H1 (cell line): ENCODE measurements at regions not wholly inside any gene's neighbourhood (a gene's known extent, or its start where the extent isn't known, plus 50 kb on each side); places are given as distances from the start of the nearest gene placed in this dataset.

Experiments used
- CTCF ChIA-PET: fragments of 300-600 bp; sonication (Branson Sonifier 250); formaldehyde crosslinking; loops from one replicate; lab custom pipeline; 2021; ENCODE audit not compliant: partially characterized antibody; lab: Charles Lee
- POLR2A ChIA-PET: fragments of 300-600 bp; sonication (Branson Sonifier 250); formaldehyde crosslinking; loops from one replicate; lab custom pipeline; 2021; ENCODE audit warnings: inconsistent platforms; ENCODE audit not compliant: partially characterized antibody; lab: Charles Lee
- DNase-seq, 2 experiments: peaks; one replicate each; pipeline versions ENCODE4 v3.0.0 to v3.0.0-alpha.2; 2010 to 2022; ENCODE audit warnings: low spot score in 2 of 2, low read depth in 1 of 2, mixed read lengths in 1 of 2
- FAIRE-seq: peaks from 2 replicates; lab custom pipeline; 2011; peaks lifted over from hg19 to GRCh38; lab: Jason Lieb, UNC
- H2AFZ ChIP-seq: 2 replicates; pipeline ENCODE4 v1.8.1; 2012; ENCODE audit warnings: low read length, inconsistent platforms
- H2AK5ac ChIP-seq: 2 replicates; pipeline ENCODE4 v1.6.1; 2013; ENCODE audit warnings: low read depth, low read length
- H2BK120ac ChIP-seq: replicated peaks from 2 replicates; pipeline ENCODE3; 2013; ENCODE audit warnings: low read depth, low read length, inconsistent platforms
- H2BK12ac ChIP-seq: 2 replicates; pipeline ENCODE4 v1.6.1; 2013; ENCODE audit warnings: low read depth, low read length
- H2BK15ac ChIP-seq: 2 replicates; pipeline ENCODE4 v1.6.1; 2013; ENCODE audit warnings: low read length
- H2BK20ac ChIP-seq: 2 replicates; pipeline ENCODE4 v1.6.1; 2013; ENCODE audit warnings: low read length
- H2BK5ac ChIP-seq: 2 replicates; pipeline ENCODE4 v1.6.1; 2013; ENCODE audit warnings: low read depth, low read length
- H3K14ac ChIP-seq: 2 replicates; pipeline ENCODE4 v1.6.1; 2013; ENCODE audit warnings: inconsistent platforms; ENCODE audit not compliant: insufficient read length
- H3K18ac ChIP-seq: 2 replicates; pipeline ENCODE4 v1.6.1; 2013; ENCODE audit warnings: low read length; ENCODE audit errors: extremely low read depth
- H3K23ac ChIP-seq: 2 replicates; pipeline ENCODE4 v1.6.1; 2013; ENCODE audit warnings: inconsistent platforms; ENCODE audit not compliant: insufficient read length
- H3K23me2 ChIP-seq: 2 replicates; pipeline ENCODE4 v1.6.1; 2013; ENCODE audit warnings: low read depth, low read length
- H3K27ac ChIP-seq: 2 replicates; pipeline ENCODE4 v1.6.1; 2011; ENCODE audit warnings: low read depth, low read length, inconsistent platforms
- H3K27me3 ChIP-seq, 4 experiments: replicated peaks in 1 of 4; 1 replicate in 1 of 4; 2 replicates in 3 of 4; pipeline versions ENCODE4 v1.6.1 to v1.8.1; 2011 to 2013; ENCODE audit warnings: low read length in 3 of 4, mild to moderate bottlenecking in 3 of 4, inconsistent platforms in 2 of 4, mixed read lengths in 2 of 4, moderate library complexity in 1 of 4; ENCODE audit not compliant: control insufficient read depth in 3 of 4, insufficient read depth in 3 of 4; ENCODE audit errors: extremely low read depth in 1 of 4
- H3K36me3 ChIP-seq, 4 experiments: 2 replicates each; pipeline versions ENCODE4 v1.6.1 to v1.8.1; 2011 to 2013; ENCODE audit warnings: mild to moderate bottlenecking in 4 of 4, low read length in 3 of 4, moderate library complexity in 2 of 4, control low read depth in 1 of 4, inconsistent platforms in 1 of 4; ENCODE audit not compliant: insufficient read depth in 4 of 4, control insufficient read depth in 2 of 4
- H3K4ac ChIP-seq: replicated peaks from 2 replicates; pipeline ENCODE3; 2013; ENCODE audit warnings: low read length, low read depth, mixed read lengths, inconsistent platforms; ENCODE audit not compliant: insufficient read length
- H3K4me1 ChIP-seq, 4 experiments: replicated peaks in 1 of 4; 1 replicate in 1 of 4; 2 replicates in 3 of 4; pipeline versions ENCODE4 v1.6.1 to v1.8.1; 2011 to 2013; ENCODE audit warnings: low read length in 3 of 4, inconsistent platforms in 2 of 4, mixed read lengths in 1 of 4; ENCODE audit not compliant: insufficient read depth in 4 of 4, control insufficient read depth in 3 of 4
- H3K4me2 ChIP-seq, 2 experiments: 2 replicates each; pipeline versions ENCODE4 v1.6.1 to v1.8.1; 2011 to 2013; ENCODE audit warnings: low read depth in 2 of 2, low read length in 2 of 2, control low read depth in 1 of 2, inconsistent platforms in 1 of 2, mild to moderate bottlenecking in 1 of 2; ENCODE audit not compliant: insufficient read depth in 1 of 2
- H3K4me3 ChIP-seq, 4 experiments: fragments of 200-600, 300-600 bp in 1 of 4; sonication (generic), shearing (Covaris generic), sonication (Bioruptor Twin) in 1 of 4; 2 replicates each; pipeline versions ENCODE4 v1.5.1 to v1.8.1; 2011 to 2016; ENCODE audit warnings: low read length in 4 of 4, low read depth in 3 of 4, control low read depth in 2 of 4, inconsistent platforms in 2 of 4, mild to moderate bottlenecking in 2 of 4, mixed read lengths in 1 of 4, moderate library complexity in 1 of 4; ENCODE audit not compliant: insufficient read depth in 2 of 4; ENCODE audit errors: extremely low read depth in 1 of 4
- H3K56ac ChIP-seq: replicated peaks from 2 replicates; pipeline ENCODE3; 2013; ENCODE audit warnings: low read depth, mild to moderate bottlenecking, mixed read lengths, low read length, inconsistent platforms; ENCODE audit not compliant: insufficient read length
- H3K79me1 ChIP-seq: 2 replicates; pipeline ENCODE4 v1.6.1; 2013; ENCODE audit warnings: low read depth, low read length, control low read depth
- H3K79me2 ChIP-seq, 2 experiments: 2 replicates each; pipeline versions ENCODE4 v1.6.1 to v1.8.1; 2012 to 2013; ENCODE audit warnings: low read length in 2 of 2, mild to moderate bottlenecking in 2 of 2, inconsistent platforms in 1 of 2; ENCODE audit not compliant: insufficient read depth in 2 of 2, control insufficient read depth in 1 of 2
- H3K9ac ChIP-seq, 4 experiments: replicated peaks in 1 of 4; 1 replicate in 1 of 4; 2 replicates in 3 of 4; pipeline versions ENCODE4 v1.6.1 to v1.8.1; 2011 to 2013; ENCODE audit warnings: low read depth in 3 of 4, low read length in 3 of 4, control low read depth in 2 of 4, mild to moderate bottlenecking in 2 of 4, moderate library complexity in 2 of 4, inconsistent platforms in 1 of 4; ENCODE audit errors: extremely low read depth in 1 of 4
- H3K9me3 ChIP-seq, 2 experiments: 2 replicates each; pipeline versions ENCODE4 v1.6.1 to v1.8.1; 2012 to 2013; ENCODE audit warnings: mild to moderate bottlenecking in 2 of 2, moderate library complexity in 2 of 2, control low read depth in 1 of 2, inconsistent platforms in 1 of 2, low read depth in 1 of 2, low read length in 1 of 2, mixed read lengths in 1 of 2; ENCODE audit not compliant: insufficient read depth in 2 of 2
- H4K20me1 ChIP-seq, 2 experiments: replicated peaks in 1 of 2; 2 replicates each; pipeline versions ENCODE3 to v1.8.1; 2011 to 2013; ENCODE audit warnings: inconsistent platforms in 2 of 2, low read length in 2 of 2, mild to moderate bottlenecking in 1 of 2; ENCODE audit not compliant: insufficient read depth in 2 of 2, control insufficient read depth in 1 of 2
- H4K5ac ChIP-seq: 2 replicates; pipeline ENCODE4 v1.6.1; 2013; ENCODE audit warnings: low read length, low read depth, mixed read lengths, inconsistent platforms; ENCODE audit not compliant: insufficient read length
- H4K8ac ChIP-seq: 2 replicates; pipeline ENCODE4 v1.8.0; 2013; ENCODE audit warnings: mild to moderate bottlenecking, moderate library complexity, low read length, inconsistent platforms; ENCODE audit not compliant: insufficient read depth; ENCODE audit errors: extremely low read depth
- H4K91ac ChIP-seq: replicated peaks from 2 replicates; pipeline ENCODE3; 2013; ENCODE audit warnings: low read length, mixed read lengths, inconsistent platforms; ENCODE audit not compliant: insufficient read length
- BCL11A ChIP-seq, 2 experiments: IDR thresholded peaks; one replicate each; pipeline ENCODE4 v1.6.1; 2011; ENCODE audit warnings: low read depth in 2 of 2, low read length in 2 of 2, mild to moderate bottlenecking in 2 of 2
- EGR1 ChIP-seq: IDR thresholded peaks from 2 replicates; pipeline ENCODE4 v1.6.1; 2011; ENCODE audit warnings: low read depth, low read length, borderline replicate concordance
- GTF2F1 ChIP-seq: IDR thresholded peaks from 2 replicates; pipeline ENCODE4 v1.6.1; 2012; ENCODE audit warnings: low read depth, low read length, improper control_type of control experiment, borderline replicate concordance
- KDM5A ChIP-seq: fragments of 200-600 bp; IDR thresholded peaks from 2 replicates; pipeline ENCODE4 v1.7.1; 2012; ENCODE audit warnings: mild to moderate bottlenecking, low read length, inconsistent platforms, mixed read lengths
- MAFK ChIP-seq: IDR thresholded peaks from 2 replicates; pipeline ENCODE4 v1.6.1; 2012; ENCODE audit warnings: low read depth, mild to moderate bottlenecking, improper control_type of control experiment, low read length
- NANOG ChIP-seq: IDR thresholded peaks from 2 replicates; pipeline ENCODE4 v1.6.1; 2011; ENCODE audit warnings: low read length, low read depth, mild to moderate bottlenecking, inconsistent platforms; ENCODE audit not compliant: insufficient read depth, poor library complexity, severe bottlenecking
- RXRA ChIP-seq: IDR thresholded peaks from 2 replicates; pipeline ENCODE4 v1.6.1; 2011; ENCODE audit warnings: low read depth, mild to moderate bottlenecking, low read length, moderate library complexity; ENCODE audit not compliant: insufficient read depth
- SIRT6 ChIP-seq: IDR thresholded peaks from one replicate; pipeline ENCODE4 v1.7.1; 2012; ENCODE audit warnings: low read length, inconsistent platforms
- SIX5 ChIP-seq: IDR thresholded peaks from 2 replicates; pipeline ENCODE4 v1.6.1; 2011; ENCODE audit warnings: mild to moderate bottlenecking, low read depth, low read length
- SP4 ChIP-seq: IDR thresholded peaks from 2 replicates; pipeline ENCODE4 v1.6.1; 2012; ENCODE audit warnings: low read length, inconsistent platforms
- TBP ChIP-seq: IDR thresholded peaks from 2 replicates; pipeline ENCODE4 v1.6.1; 2011; ENCODE audit warnings: low read depth, low read length, improper control_type of control experiment
- TEAD4 ChIP-seq: IDR thresholded peaks from 2 replicates; pipeline ENCODE4 v1.6.1; 2012; ENCODE audit warnings: low read depth, low read length, inconsistent platforms, mixed read lengths
- WGBS, 2 experiments: shearing (Covaris generic) in 1 of 2; methylation state at CpG; one replicate each; pipeline versions ENCODE4 v1.1.6 to v1.1.7; 2013 to 2015; ENCODE audit warnings: low lambda C conversion rate in 2 of 2, mixed read lengths in 2 of 2, inconsistent platforms in 1 of 2, low coverage in 1 of 2, missing lambda C conversion rate in 1 of 2; ENCODE audit not compliant: insufficient replicate concordance in 2 of 2, insufficient coverage in 1 of 2, insufficient read length in 1 of 2; ENCODE audit errors: extremely low coverage in 1 of 2, missing lambda C conversion rate in 1 of 2; 5-methylcytosine and 5-hydroxymethylcytosine counted together

DNA sequence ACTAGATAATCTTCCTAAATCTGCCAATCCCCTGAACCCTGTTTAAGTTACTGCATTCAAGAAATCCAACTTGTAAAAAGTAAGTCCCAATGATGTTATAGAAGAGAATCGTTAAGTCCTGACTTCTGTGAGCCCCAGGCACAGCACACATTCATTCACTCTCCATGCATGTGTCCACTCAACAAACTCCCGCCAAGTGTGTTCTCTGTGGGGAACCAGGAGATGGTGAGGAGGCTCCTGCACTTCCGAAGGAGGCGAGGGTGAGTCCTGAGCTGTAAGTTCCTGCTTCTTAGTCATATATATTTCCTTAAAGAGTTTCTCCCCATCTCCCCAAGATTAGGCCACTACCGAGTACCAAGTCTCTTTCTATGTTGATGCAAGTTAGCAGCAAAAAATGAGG lies 635.0 kb upstream of the ID2 start:
- Histone ChIP-seq H4K5ac (no peak overlapping the region), H3K14ac (no peak overlapping the region), H2AFZ (no peak overlapping the region), H3K9me3 (peaks cover 0 to 3% of the 10 kb centered on the region in 2 experiments; a peak in 1 of 4 replicates), H3K18ac (no peak overlapping the region), H3K79me2 (no peaks in the 10 kb centered on the region), H3K36me3 (no peaks in the 10 kb centered on the region), H4K91ac (no peak overlapping the region), H3K79me1 (no peaks in the 10 kb centered on the region), H2BK120ac (no peak overlapping the region), H2BK12ac (no peak overlapping the region), H4K20me1 (no peaks in the 10 kb centered on the region), H3K56ac (no peak overlapping the region), H3K27ac (no peak overlapping the region), H3K4me2 (no peak overlapping the region), H4K8ac (no peak overlapping the region), H3K23ac (no peak overlapping the region), H2BK20ac (no peak overlapping the region), H3K4me3 (no peak overlapping the region), H3K23me2 (no peaks in the 10 kb centered on the region), H2BK15ac (no peak overlapping the region), H3K27me3 (no peaks in the 10 kb centered on the region), H2BK5ac (no peak overlapping the region), H3K9ac (no peak overlapping the region), H2AK5ac (no peak overlapping the region), H3K4ac (no peak overlapping the region), H3K4me1 (no peaks in the 10 kb centered on the region)
- POLR2A ChIA-PET = no interaction called here
- WGBS, 2 experiments = 89% methylated on average over 5 of the region's 5 CpGs; no CpG with 5 or more reads in 1 of the 2 experiments
- DNase-seq (no peak), FAIRE-seq (no peak)
- TF ChIP-seq TEAD4 = no peak
- TF ChIP-seq BCL11A (IDR thresholded peaks at IDR 0.05; ENCODE audit: low read depth in 2 of 2, low read length in 2 of 2) = no peak
- TF ChIP-seq SIX5 = no peak
- no peak for TF ChIP-seq EGR1
- no peak for TF ChIP-seq GTF2F1
- no peak for TF ChIP-seq NANOG
- no peak for TF ChIP-seq MAFK
- no peak for TF ChIP-seq KDM5A
- TF ChIP-seq SIRT6 = no peak
- TF ChIP-seq TBP = no peak
- no peak for TF ChIP-seq RXRA
- no peak for TF ChIP-seq SP4
- CTCF ChIA-PET = interaction anchor here (0.6 kb wide), 1 partner anchor 545 kb away, joined by 3 read pairs; no protein-coding TSS in a partner anchor
